ENCODE measurements at regions not wholly inside any gene's neighbourhood (a gene's known extent, or its start where the extent isn't known, plus 50 kb on each side); places are given as distances from the start of the nearest gene placed in this dataset.

DNA sequence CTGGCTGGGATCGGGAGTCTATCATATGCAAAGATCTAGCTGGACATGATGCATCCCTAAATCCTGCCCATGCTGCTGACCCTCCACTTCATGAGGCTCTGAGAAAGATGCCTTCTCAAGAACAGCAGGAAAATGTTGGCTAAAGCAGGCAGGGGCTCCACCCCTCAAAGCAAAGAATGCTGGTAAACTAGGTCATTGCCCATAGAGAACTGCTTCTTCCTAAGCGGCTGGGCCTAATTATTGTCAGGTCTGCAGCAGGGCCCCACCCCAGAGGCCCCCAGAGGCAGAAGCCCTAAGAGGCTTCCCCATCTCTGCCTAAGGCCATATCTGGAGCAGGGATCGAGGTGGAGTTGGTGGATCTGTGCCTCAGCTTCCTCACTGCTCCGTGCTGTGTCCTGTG, 447.4 kb upstream of the PROK2 start:
- TF ChIP-seq, protein P1, sequence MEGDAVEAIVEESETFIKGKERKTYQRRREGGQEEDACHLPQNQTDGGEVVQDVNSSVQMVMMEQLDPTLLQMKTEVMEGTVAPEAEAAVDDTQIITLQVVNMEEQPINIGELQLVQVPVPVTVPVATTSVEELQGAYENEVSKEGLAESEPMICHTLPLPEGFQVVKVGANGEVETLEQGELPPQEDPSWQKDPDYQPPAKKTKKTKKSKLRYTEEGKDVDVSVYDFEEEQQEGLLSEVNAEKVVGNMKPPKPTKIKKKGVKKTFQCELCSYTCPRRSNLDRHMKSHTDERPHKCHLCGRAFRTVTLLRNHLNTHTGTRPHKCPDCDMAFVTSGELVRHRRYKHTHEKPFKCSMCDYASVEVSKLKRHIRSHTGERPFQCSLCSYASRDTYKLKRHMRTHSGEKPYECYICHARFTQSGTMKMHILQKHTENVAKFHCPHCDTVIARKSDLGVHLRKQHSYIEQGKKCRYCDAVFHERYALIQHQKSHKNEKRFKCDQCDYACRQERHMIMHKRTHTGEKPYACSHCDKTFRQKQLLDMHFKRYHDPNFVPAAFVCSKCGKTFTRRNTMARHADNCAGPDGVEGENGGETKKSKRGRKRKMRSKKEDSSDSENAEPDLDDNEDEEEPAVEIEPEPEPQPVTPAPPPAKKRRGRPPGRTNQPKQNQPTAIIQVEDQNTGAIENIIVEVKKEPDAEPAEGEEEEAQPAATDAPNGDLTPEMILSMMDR (IDR thresholded peaks at IDR 0.05): no peak
- TF ChIP-seq SIN3A (IDR thresholded peaks at IDR 0.05; ENCODE audit: borderline replicate concordance, low read depth, low read length) (no peak), POLR2AphosphoS5 (IDR thresholded peaks at IDR 0.05; ENCODE audit: low read depth, low read length) (no peak), RFX5 (IDR thresholded peaks at IDR 0.05; ENCODE audit: low read length) (no peak), RAD21 (IDR thresholded peaks at IDR 0.05; ENCODE audit: low read length) (no peak), FOXJ3 (CRISPR knock-in tag; IDR thresholded peaks at IDR 0.05) (no peak)
- TF ChIP-seq, protein P2, sequence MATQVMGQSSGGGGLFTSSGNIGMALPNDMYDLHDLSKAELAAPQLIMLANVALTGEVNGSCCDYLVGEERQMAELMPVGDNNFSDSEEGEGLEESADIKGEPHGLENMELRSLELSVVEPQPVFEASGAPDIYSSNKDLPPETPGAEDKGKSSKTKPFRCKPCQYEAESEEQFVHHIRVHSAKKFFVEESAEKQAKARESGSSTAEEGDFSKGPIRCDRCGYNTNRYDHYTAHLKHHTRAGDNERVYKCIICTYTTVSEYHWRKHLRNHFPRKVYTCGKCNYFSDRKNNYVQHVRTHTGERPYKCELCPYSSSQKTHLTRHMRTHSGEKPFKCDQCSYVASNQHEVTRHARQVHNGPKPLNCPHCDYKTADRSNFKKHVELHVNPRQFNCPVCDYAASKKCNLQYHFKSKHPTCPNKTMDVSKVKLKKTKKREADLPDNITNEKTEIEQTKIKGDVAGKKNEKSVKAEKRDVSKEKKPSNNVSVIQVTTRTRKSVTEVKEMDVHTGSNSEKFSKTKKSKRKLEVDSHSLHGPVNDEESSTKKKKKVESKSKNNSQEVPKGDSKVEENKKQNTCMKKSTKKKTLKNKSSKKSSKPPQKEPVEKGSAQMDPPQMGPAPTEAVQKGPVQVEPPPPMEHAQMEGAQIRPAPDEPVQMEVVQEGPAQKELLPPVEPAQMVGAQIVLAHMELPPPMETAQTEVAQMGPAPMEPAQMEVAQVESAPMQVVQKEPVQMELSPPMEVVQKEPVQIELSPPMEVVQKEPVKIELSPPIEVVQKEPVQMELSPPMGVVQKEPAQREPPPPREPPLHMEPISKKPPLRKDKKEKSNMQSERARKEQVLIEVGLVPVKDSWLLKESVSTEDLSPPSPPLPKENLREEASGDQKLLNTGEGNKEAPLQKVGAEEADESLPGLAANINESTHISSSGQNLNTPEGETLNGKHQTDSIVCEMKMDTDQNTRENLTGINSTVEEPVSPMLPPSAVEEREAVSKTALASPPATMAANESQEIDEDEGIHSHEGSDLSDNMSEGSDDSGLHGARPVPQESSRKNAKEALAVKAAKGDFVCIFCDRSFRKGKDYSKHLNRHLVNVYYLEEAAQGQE (IDR thresholded peaks at IDR 0.05; ENCODE audit: low read depth, low read length): no peak
- TF ChIP-seq, protein P3, sequence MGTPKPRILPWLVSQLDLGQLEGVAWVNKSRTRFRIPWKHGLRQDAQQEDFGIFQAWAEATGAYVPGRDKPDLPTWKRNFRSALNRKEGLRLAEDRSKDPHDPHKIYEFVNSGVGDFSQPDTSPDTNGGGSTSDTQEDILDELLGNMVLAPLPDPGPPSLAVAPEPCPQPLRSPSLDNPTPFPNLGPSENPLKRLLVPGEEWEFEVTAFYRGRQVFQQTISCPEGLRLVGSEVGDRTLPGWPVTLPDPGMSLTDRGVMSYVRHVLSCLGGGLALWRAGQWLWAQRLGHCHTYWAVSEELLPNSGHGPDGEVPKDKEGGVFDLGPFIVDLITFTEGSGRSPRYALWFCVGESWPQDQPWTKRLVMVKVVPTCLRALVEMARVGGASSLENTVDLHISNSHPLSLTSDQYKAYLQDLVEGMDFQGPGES (IDR thresholded peaks at IDR 0.05; ENCODE audit: low read depth, low read length): no peak
